HepG2 (cell line): ENCODE measurements at regions not wholly inside any gene's neighbourhood (a gene's known extent, or its start where the extent isn't known, plus 50 kb on each side); places are given as distances from the start of the nearest gene placed in this dataset.
"Not testable (repeated sequence)": the region's sequence is repeated elsewhere in the genome, so short reads cannot be mapped to it uniquely, and the experiment has no call there.

Experiments
- ARHGAP35 ChIP-seq: sonication (generic); formaldehyde crosslinking; IDR thresholded peaks from 2 replicates; pipeline ENCODE4 v1.9.0; 2022; ENCODE audit warnings: mild to moderate bottlenecking, inconsistent platforms, moderate library complexity, missing genetic modification reagents, borderline replicate concordance
- CHD2 ChIP-seq: IDR thresholded peaks from 2 replicates; pipeline ENCODE4 v1.6.1; 2011; ENCODE audit warnings: low read depth, low read length, improper control_type of control experiment
- CTCF ChIP-seq: sonication (generic); formaldehyde crosslinking; IDR thresholded peaks from 2 replicates; pipeline ENCODE4 v1.5.0; 2020; ENCODE audit warnings: mild to moderate bottlenecking, missing genetic modification reagents, moderate library complexity
- GABPB1 ChIP-seq: IDR thresholded peaks from 2 replicates; pipeline ENCODE4 v1.6.1; 2016; ENCODE audit warnings: mild to moderate bottlenecking, missing genetic modification reagents, moderate library complexity, missing compliant biosample characterization
- MBNL3 ChIP-seq: fragments of 250-450 bp; sonication (Bioruptor Pico); conservative IDR thresholded peaks from 2 replicates; pipeline ENCODE4 v1.8.0; 2022; ENCODE audit warnings: mild to moderate bottlenecking, inconsistent platforms
- POLR2A ChIP-seq, 2 experiments: IDR thresholded peaks; 2 replicates each; pipeline ENCODE4 v1.6.1; 2011; ENCODE audit warnings: low read depth in 2 of 2, low read length in 2 of 2, mild to moderate bottlenecking in 1 of 2, moderate library complexity in 1 of 2; ENCODE audit not compliant: insufficient read depth in 1 of 2
- RAD21 ChIP-seq: fragments of 450-650 bp; formaldehyde crosslinking; IDR thresholded peaks from 2 replicates; pipeline ENCODE4 v1.5.0; 2020; ENCODE audit warnings: mild to moderate bottlenecking
- SKIL ChIP-seq: sonication (generic); formaldehyde crosslinking; IDR thresholded peaks from 2 replicates; pipeline ENCODE4 v1.8.0; 2022; ENCODE audit warnings: missing genetic modification reagents, mild to moderate bottlenecking, moderate library complexity, borderline replicate concordance
- TBX3 ChIP-seq: fragments of 450-650 bp; IDR thresholded peaks from 2 replicates; pipeline ENCODE4 v1.6.1; 2017; ENCODE audit warnings: antibody characterized with exemption, mild to moderate bottlenecking, inconsistent platforms, borderline replicate concordance
- ZNF121 ChIP-seq: sonication (generic); formaldehyde crosslinking; IDR thresholded peaks from 2 replicates; pipeline ENCODE4 v1.5.0; 2020; ENCODE audit warnings: mild to moderate bottlenecking, missing genetic modification reagents

- not testable (repeated sequence) for TF ChIP-seq ZNF121 (CRISPR knock-in tag); POLR2A (IDR thresholded peaks at IDR 0.05; ENCODE audit: insufficient read depth in 1 of 2, low read depth in 2 of 2, low read length in 2 of 2); GABPB1 (CRISPR knock-in tag); TBX3; CTCF (CRISPR knock-in tag); CHD2; RAD21 (CRISPR knock-in tag); MBNL3; SKIL (CRISPR knock-in tag); ARHGAP35
Observed at GRCh38 chr2:134040626-134041172, 213.2 kb upstream of the MGAT5 start.
